SK-N-MC (cell line): ENCODE measurements at regions not wholly inside any gene's neighbourhood (a gene's known extent, or its start where the extent isn't known, plus 50 kb on each side); places are given as distances from the start of the nearest gene placed in this dataset.
"Not testable (repeated sequence)": the region's sequence is repeated elsewhere in the genome, so short reads cannot be mapped to it uniquely, and the experiment has no call there.

Source experiments
- DNase-seq: peaks from one replicate; pipeline ENCODE4 v3.0.0-alpha.2; 2011; ENCODE audit warnings: low read depth, low spot score
- H3K27ac ChIP-seq: fragments of 200-600 bp; sonication (generic); 2 replicates; pipeline ENCODE4 v1.5.1; 2016; ENCODE audit warnings: mixed run types
- H3K36me3 ChIP-seq: fragments of 200-600 bp; sonication (generic); 2 replicates; pipeline ENCODE4 v1.6.1; 2017; ENCODE audit warnings: antibody characterized with exemption, low read length, mixed read lengths; ENCODE audit not compliant: insufficient read depth
- H3K4me3 ChIP-seq: fragments of 200-600 bp; sonication (generic); 2 replicates; pipeline ENCODE4 v1.5.1; 2016
- H3K9ac ChIP-seq: fragments of 200-600 bp; sonication (generic); 2 replicates; pipeline ENCODE4 v1.8.0; 2017; ENCODE audit warnings: mixed run types, mixed read lengths; ENCODE audit not compliant: insufficient read length
- H3K9me3 ChIP-seq: fragments of 200-600 bp; sonication (generic); 2 replicates; pipeline ENCODE4 v1.6.1; 2017; ENCODE audit warnings: low read depth, mild to moderate bottlenecking, antibody characterized with exemption, low read length, moderate library complexity, mixed read lengths

GRCh38 chr2:111480016-111480625, 359.4 kb downstream of the BCL2L11 start:
- H3K4me3 ChIP-seq, H3K36me3 ChIP-seq, H3K9ac ChIP-seq, DNase-seq, H3K9me3 ChIP-seq, H3K27ac ChIP-seq: not testable (repeated sequence)

- H3K36me3 ChIP-seq, H3K9ac ChIP-seq, DNase-seq, H3K4me3 ChIP-seq, H3K27ac ChIP-seq, H3K9me3 ChIP-seq: not testable (repeated sequence)
These were observed 359.9 kb downstream of the BCL2L11 start for GRCh38 chr2:111480633-111481032.

GRCh38 chr2:111481219-111481618, 360.5 kb downstream of the BCL2L11 start:
- DNase-seq, H3K9ac ChIP-seq, H3K4me3 ChIP-seq, H3K9me3 ChIP-seq, H3K36me3 ChIP-seq, H3K27ac ChIP-seq: not testable (repeated sequence)

- H3K4me3 ChIP-seq, H3K36me3 ChIP-seq, H3K9me3 ChIP-seq, H3K27ac ChIP-seq, H3K9ac ChIP-seq, DNase-seq: not testable (repeated sequence)
These were observed 362.4 kb downstream of the BCL2L11 start for GRCh38 chr2:111482987-111483679.

- H3K4me3 ChIP-seq, H3K9ac ChIP-seq, H3K9me3 ChIP-seq, DNase-seq, H3K27ac ChIP-seq, H3K36me3 ChIP-seq: not testable (repeated sequence)
These were observed 363.4 kb downstream of the BCL2L11 start for GRCh38 chr2:111484097-111484496.

DNA sequence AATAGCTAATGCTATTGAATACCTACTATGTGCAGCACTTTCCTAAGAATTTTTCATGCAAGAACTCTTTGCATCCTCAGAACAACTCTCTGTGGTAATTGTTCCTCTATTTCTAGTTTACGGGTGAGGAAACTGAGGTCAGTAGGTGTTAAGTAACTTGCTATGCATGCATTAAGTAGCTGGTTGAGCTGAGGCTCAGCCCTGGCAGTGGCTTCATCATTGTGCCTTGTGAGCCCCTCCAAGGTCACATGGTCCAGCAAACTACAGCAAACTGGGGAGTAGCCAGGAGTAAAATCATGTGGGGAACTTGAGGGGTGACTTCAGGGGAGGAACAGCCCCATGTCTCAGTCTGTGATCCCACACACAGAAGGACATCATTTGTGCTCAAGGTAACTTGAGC, 365.2 kb downstream of the BCL2L11 start:
- H3K9me3 ChIP-seq, H3K27ac ChIP-seq: not testable (repeated sequence)

DNA sequence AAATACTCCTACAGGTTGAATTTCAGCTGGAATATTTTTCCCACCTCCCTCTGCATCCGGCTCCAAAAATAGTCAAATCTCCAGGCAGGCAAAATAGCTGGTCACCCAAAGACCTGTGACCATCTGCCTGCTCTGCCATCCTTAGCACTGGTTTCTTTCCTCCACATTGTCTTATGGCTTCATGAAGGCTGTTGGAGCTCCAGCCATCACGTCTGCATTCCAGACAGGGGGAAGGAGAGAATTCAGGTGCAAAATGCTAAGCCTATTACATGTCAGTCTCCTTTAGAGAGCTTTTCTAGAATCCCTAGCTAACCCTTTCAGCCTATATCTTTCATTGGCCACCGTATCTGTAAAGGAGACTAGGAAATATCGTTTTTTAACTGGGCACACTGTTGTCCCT, 367.7 kb downstream of the BCL2L11 start:
- not testable (repeated sequence) for H3K9me3 ChIP-seq, H3K4me3 ChIP-seq, H3K27ac ChIP-seq, H3K36me3 ChIP-seq, H3K9ac ChIP-seq, DNase-seq

More for the DNA sequence above, 365.2 kb downstream of the BCL2L11 start:
- not testable (repeated sequence) for H3K36me3 ChIP-seq, DNase-seq, H3K4me3 ChIP-seq, H3K9ac ChIP-seq

- not testable (repeated sequence) for DNase-seq, H3K27ac ChIP-seq, H3K9me3 ChIP-seq, H3K36me3 ChIP-seq, H3K4me3 ChIP-seq, H3K9ac ChIP-seq
These were observed 368.7 kb downstream of the BCL2L11 start for GRCh38 chr2:111489460-111489859.

- not testable (repeated sequence) for H3K27ac ChIP-seq, H3K9ac ChIP-seq, H3K36me3 ChIP-seq, DNase-seq, H3K4me3 ChIP-seq, H3K9me3 ChIP-seq
These were observed 370.5 kb downstream of the BCL2L11 start for GRCh38 chr2:111491181-111491580.

GRCh38 chr2:111491614-111492013, 370.9 kb downstream of the BCL2L11 start:
- not testable (repeated sequence) for H3K4me3 ChIP-seq, H3K27ac ChIP-seq, H3K9me3 ChIP-seq, DNase-seq, H3K36me3 ChIP-seq, H3K9ac ChIP-seq

DNA sequence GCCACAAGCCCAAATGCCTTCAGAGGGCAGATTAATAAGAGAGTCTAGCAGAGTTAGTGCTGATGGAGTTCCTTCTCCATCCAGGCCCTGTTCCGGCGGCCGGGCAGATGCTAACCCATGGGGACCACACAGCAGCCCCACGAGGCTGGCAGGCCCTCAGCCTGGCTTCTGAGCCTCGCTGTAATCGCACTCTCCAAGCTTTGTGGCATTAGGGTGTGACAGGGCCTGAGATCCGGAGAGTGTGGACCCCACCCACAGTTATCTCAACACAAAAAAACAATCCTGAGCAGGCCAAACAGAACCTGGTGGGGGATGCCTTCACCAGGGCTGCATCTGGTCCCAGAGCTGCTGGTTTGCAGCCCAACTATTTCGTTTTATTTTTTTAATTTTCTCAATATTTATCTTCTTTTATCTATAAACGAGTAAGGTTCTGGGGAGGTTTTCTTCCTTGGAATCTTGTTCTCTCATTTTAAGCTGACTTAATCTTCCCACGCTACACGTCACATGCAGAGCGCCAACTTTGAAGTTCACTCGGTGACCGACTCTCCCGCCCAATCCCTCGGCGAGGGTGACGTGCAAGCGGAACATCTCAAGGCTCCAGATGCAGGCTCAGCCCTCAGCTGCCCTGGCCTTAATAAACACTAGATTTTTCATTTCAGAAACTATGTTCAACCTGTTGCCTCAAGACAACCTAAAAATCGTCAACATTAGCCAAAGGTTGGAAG, 372.4 kb downstream of the BCL2L11 start:
- H3K9me3 ChIP-seq, H3K36me3 ChIP-seq, H3K9ac ChIP-seq, DNase-seq, H3K27ac ChIP-seq: not testable (repeated sequence)
- peak overlapping the region; percentile 49; the same call in 1 of the 2 replicates for H3K4me3 ChIP-seq

- H3K36me3 ChIP-seq, DNase-seq, H3K9me3 ChIP-seq, H3K27ac ChIP-seq, H3K9ac ChIP-seq: not testable (repeated sequence)
- H3K4me3 ChIP-seq, result peak overlapping the region; percentile 49; the same call in 1 of the 2 replicates
These were observed 373.0 kb downstream of the BCL2L11 start for GRCh38 chr2:111493720-111494078.

DNA sequence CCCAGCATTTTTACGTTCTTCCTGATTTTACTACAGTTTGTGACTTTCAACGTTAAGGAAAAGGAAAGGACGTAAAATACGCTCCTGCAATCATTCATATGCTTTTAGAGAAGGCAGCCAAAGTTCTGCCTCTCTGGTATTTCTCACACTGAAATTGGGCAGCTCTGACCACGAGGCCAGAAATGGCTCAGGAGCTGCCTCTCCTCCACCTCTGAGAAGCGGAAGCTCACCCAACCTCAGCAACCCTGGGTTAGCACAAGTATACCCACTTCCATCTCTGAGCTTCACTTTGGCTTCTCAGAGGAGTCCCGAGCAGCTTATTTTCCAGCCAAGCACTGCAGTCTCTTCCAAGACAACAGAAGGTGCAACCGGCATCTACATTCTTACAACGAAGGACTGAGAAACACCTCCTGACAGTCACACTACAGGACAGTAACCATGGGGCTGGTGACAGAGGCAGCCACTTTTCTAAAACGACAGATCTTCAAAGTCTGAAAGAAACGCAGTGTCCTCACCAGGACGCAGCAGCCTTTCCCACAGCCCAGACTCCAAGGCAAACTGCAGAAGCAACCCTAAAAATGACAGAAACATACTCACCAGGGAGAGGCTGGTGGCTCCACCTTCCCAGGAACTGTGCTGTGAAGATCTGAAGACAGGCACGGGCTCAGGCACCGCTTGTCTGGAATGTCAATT, 373.7 kb downstream of the BCL2L11 start:
- H3K9ac ChIP-seq, H3K9me3 ChIP-seq, H3K27ac ChIP-seq, DNase-seq, H3K36me3 ChIP-seq: not testable (repeated sequence)
- H3K4me3 ChIP-seq, result peak overlapping the region; percentile 71

DNA sequence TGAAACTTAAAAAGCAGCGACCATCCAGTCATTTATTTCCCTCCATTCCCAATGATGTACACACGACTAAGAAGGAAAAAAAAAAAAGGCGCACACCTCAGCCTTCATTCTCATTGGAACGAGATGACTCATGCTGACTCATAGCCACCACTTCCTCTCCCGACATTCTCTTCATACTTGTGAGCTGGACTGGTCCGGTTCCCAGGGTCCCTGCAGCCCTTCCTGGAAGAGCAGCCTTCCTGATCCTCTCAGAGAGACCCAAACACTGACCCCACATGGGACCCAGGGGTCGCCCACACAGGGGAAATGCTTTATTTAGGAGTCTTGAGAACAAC, 374.2 kb downstream of the BCL2L11 start:
- peak overlapping the region; percentile 71 for H3K4me3 ChIP-seq
- H3K36me3 ChIP-seq, H3K9ac ChIP-seq, H3K9me3 ChIP-seq, DNase-seq, H3K27ac ChIP-seq: not testable (repeated sequence)
